AG09319 (cell line): ENCODE measurements at regions not wholly inside any gene's neighbourhood (a gene's known extent, or its start where the extent isn't known, plus 50 kb on each side); places are given as distances from the start of the nearest gene placed in this dataset.

Experiments used
- DNase-seq: peaks from one replicate; pipeline ENCODE4 v3.0.0-alpha.2; 2010; ENCODE audit warnings: low read depth; ENCODE audit errors: extremely low read depth
- CTCF ChIP-seq: IDR thresholded peaks from 2 replicates; pipeline ENCODE4 v1.5.1; 2011; ENCODE audit warnings: low read depth, mild to moderate bottlenecking, inconsistent platforms, low read length, moderate library complexity

GRCh38 chr10:100656454-100656853, 88.9 kb upstream of the PAX2 start:
- no peak for DNase-seq
- TF ChIP-seq CTCF: no peak

- DNase-seq: no peak
- TF ChIP-seq CTCF: no peak
Observed at GRCh38 chr10:100658269-100658668, 87.1 kb upstream of the PAX2 start.

- no peak for DNase-seq
Observed at GRCh38 chr10:100659361-100660098, 85.9 kb upstream of the PAX2 start.

GRCh38 chr10:100660365-100660764, 85.0 kb upstream of the PAX2 start:
- no peak for DNase-seq
- no peak for TF ChIP-seq CTCF

More at GRCh38 chr10:100659361-100660098, 85.9 kb upstream of the PAX2 start:
- no peak for TF ChIP-seq CTCF

- TF ChIP-seq CTCF: no peak
- DNase-seq: no peak
Observed at GRCh38 chr10:100660945-100661344, 84.4 kb upstream of the PAX2 start.

GRCh38 chr10:100661520-100661919, 83.9 kb upstream of the PAX2 start:
- no peak for DNase-seq
- TF ChIP-seq CTCF: no peak

GRCh38 chr10:100662067-100662466, 83.3 kb upstream of the PAX2 start:
- no peak for DNase-seq
- TF ChIP-seq CTCF: no peak
